Prostate gland (tissue), 2 donors: ENCODE measurements at regions not wholly inside any gene's neighbourhood (a gene's known extent, or its start where the extent isn't known, plus 50 kb on each side); places are given as distances from the start of the nearest gene placed in this dataset.

Experiments used
- DNase-seq: peaks from one replicate; pipeline ENCODE4 v3.0.0-alpha.2; 2019; ENCODE audit warnings: low spot score
- H3K27ac ChIP-seq, 2 donors: fragments of 200-600 bp; sonication (generic); 2 replicates each; pipeline ENCODE4 v1.5.1; 2017 to 2019
- H3K27me3 ChIP-seq: fragments of 200-600 bp; sonication (generic); replicated peaks from 2 replicates; pipeline ENCODE4 v1.5.1; 2019; ENCODE audit not compliant: insufficient read depth
- H3K36me3 ChIP-seq, 2 donors: fragments of 200-600 bp; sonication (generic); 1 replicate in 1 of 2; 2 replicates in 1 of 2; pipeline versions ENCODE4 v1.5.1 to v1.8.1; 2017 to 2019
- H3K4me1 ChIP-seq: fragments of 200-600 bp; sonication (generic); replicated peaks from 2 replicates; pipeline ENCODE4 v1.5.1; 2019
- H3K4me3 ChIP-seq, 2 donors: fragments of 200-600 bp; sonication (generic); 2 replicates each; pipeline ENCODE4 v1.5.1; 2017 to 2019
- H3K9me3 ChIP-seq: fragments of 200-600 bp; sonication (generic); 2 replicates; pipeline ENCODE4 v1.5.1; 2017
- CTCF ChIP-seq, 4 experiments: fragments of 200-600 bp in 2 of 4; fragments of 450-650 bp in 2 of 4; sonication (generic) in 2 of 4; IDR thresholded peaks; 1 replicate in 3 of 4; 2 replicates in 1 of 4; pipeline ENCODE4 v1.5.1; 2016 to 2019; ENCODE audit warnings: antibody characterized with exemption in 4 of 4, mild to moderate bottlenecking in 2 of 4, moderate library complexity in 2 of 4
- POLR2A ChIP-seq: fragments of 450-650 bp; IDR thresholded peaks from one replicate; pipeline ENCODE4 v1.6.1; 2016; ENCODE audit warnings: antibody characterized with exemption, mild to moderate bottlenecking
- POLR2AphosphoS5 ChIP-seq: sonication (generic); formaldehyde crosslinking; IDR thresholded peaks from one replicate; pipeline ENCODE4 v1.6.1; 2017; ENCODE audit warnings: antibody characterized with exemption
- WGBS: methylation state at CpG from one replicate; pipeline ENCODE4 v1.1.5; 2018; 5-methylcytosine and 5-hydroxymethylcytosine counted together
- intact Hi-C: fragments of 100-400 bp; cut with DNase I; formaldehyde crosslinking; loops from one replicate; pipeline ENCODE4 v1.14.2; 2022

GRCh38 chr3:68648494-68648893 lies 283.9 kb downstream of the TAFA4 start:
- Histone ChIP-seq H3K4me1 (no peaks in the 10 kb centered on the region), H3K4me3 (no peak overlapping the region), H3K36me3 (no peaks in the 10 kb centered on the region), H3K9me3 (no peaks in the 10 kb centered on the region), H3K27ac (no peak overlapping the region), H3K27me3 (no peaks in the 10 kb centered on the region)
- 86% methylated on average over 2 of the region's 2 CpGs for WGBS
- DNase-seq: no peak
- TF ChIP-seq POLR2AphosphoS5 (no peak), POLR2A (no peak), CTCF (IDR thresholded peaks at IDR 0.05) (no peak)
- intact Hi-C loops: no loop called here

GRCh38 chr3:68631850-68632545 lies 300.3 kb downstream of the TAFA4 start:
- no peak for TF ChIP-seq POLR2A
- intact Hi-C loops: no loop called here
- no peak overlapping the region for H3K27ac ChIP-seq
- no peaks in the 10 kb centered on the region for H3K9me3 ChIP-seq
- H3K36me3 ChIP-seq: no peaks in the 10 kb centered on the region
- H3K4me3 ChIP-seq: no peak overlapping the region
- H3K4me1 ChIP-seq: no peaks in the 10 kb centered on the region
- no peaks in the 10 kb centered on the region for H3K27me3 ChIP-seq
- DNase-seq: no peak
- WGBS: 45% methylated on average over 7 of the region's 7 CpGs

GRCh38 chr3:68620211-68620610 lies 312.1 kb downstream of the TAFA4 start:
- WGBS: 85% methylated on average over 6 of the region's 6 CpGs
- intact Hi-C loops: no loop called here
- no peak for DNase-seq
- Histone ChIP-seq H3K36me3 (no peaks in the 10 kb centered on the region), H3K27ac (no peak overlapping the region), H3K4me1 (no peaks in the 10 kb centered on the region), H3K4me3 (no peak overlapping the region), H3K9me3 (no peaks in the 10 kb centered on the region), H3K27me3 (no peaks in the 10 kb centered on the region)
- TF ChIP-seq POLR2AphosphoS5 (no peak), POLR2A (no peak), CTCF (IDR thresholded peaks at IDR 0.05) (no peak)

GRCh38 chr3:68614087-68614486 lies 318.3 kb downstream of the TAFA4 start:
- intact Hi-C loops: no loop called here
- WGBS: 93% methylated on average over 6 of the region's 6 CpGs
- H3K36me3 ChIP-seq: no peaks in the 10 kb centered on the region
- TF ChIP-seq POLR2AphosphoS5 (no peak), CTCF (IDR thresholded peaks at IDR 0.05) (no peak), POLR2A (no peak)
- H3K9me3 ChIP-seq: no peaks in the 10 kb centered on the region
- no peak overlapping the region for H3K4me3 ChIP-seq
- H3K27ac ChIP-seq: no peak overlapping the region
- H3K4me1 ChIP-seq: no peaks in the 10 kb centered on the region
- H3K27me3 ChIP-seq: no peaks in the 10 kb centered on the region
- DNase-seq: no peak

DNA sequence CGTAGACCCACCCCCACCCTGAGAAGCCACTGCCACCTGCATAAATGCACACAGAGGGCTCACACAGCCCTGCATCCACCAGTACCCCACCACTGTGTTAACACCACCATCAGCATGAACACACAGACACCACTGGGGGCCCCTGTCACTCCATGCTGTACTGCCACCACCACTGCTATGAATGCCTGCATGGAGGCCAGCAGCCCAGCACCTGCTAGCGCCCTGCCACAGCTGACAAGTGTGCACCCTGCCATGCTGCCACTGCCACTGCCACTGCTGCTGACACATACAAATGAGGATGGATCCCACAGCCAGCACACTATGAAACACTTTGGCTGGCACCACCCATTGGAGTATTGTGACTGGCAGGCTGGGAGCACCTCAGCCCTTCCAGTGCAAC lies 361.0 kb downstream of the TAFA4 start:
- no peak for DNase-seq
- TF ChIP-seq CTCF (IDR thresholded peaks at IDR 0.05) (no peak), POLR2AphosphoS5 (no peak), POLR2A (no peak)
- no peaks in the 10 kb centered on the region for H3K9me3 ChIP-seq
- intact Hi-C loops: no loop called here
- 75% methylated on average over 2 of the region's 2 CpGs for WGBS
- no peaks in the 10 kb centered on the region for H3K4me1 ChIP-seq
- no peak overlapping the region for H3K4me3 ChIP-seq
- H3K27me3 ChIP-seq: no peaks in the 10 kb centered on the region
- no peak overlapping the region for H3K27ac ChIP-seq
- H3K36me3 ChIP-seq: no peaks in the 10 kb centered on the region
